Aorta (tissue), 5 donors: ENCODE measurements at regions not wholly inside any gene's neighbourhood (a gene's known extent, or its start where the extent isn't known, plus 50 kb on each side); places are given as distances from the start of the nearest gene placed in this dataset.
"Not testable (repeated sequence)": the region's sequence is repeated elsewhere in the genome, so short reads cannot be mapped to it uniquely, and the experiment has no call there.

Experiments used
- ATAC-seq: fragments of 200-7000 bp; cut with Tn5 transposase; one replicate; pipeline ENCODE4 v1.9.1; 2022; ENCODE audit warnings: moderate library complexity; ENCODE audit not compliant: low FRiP score
- DNase-seq, 2 donors: peaks; one replicate each; pipeline ENCODE4 v3.0.0-alpha.2; 2020
- H3K27ac ChIP-seq, 2 donors: one replicate each; pipeline ENCODE4 v1.5.1; 2013; ENCODE audit warnings: low read length in 2 of 2, mild to moderate bottlenecking in 2 of 2, moderate library complexity in 2 of 2, control low read depth in 1 of 2, inconsistent platforms in 1 of 2, low read depth in 1 of 2
- H3K27me3 ChIP-seq, 2 donors: one replicate each; pipeline ENCODE4 v1.6.1; 2013; ENCODE audit warnings: control low read depth in 1 of 2, low read length in 1 of 2, mild to moderate bottlenecking in 1 of 2, moderate library complexity in 1 of 2; ENCODE audit not compliant: insufficient read depth in 2 of 2, control insufficient read depth in 1 of 2
- H3K36me3 ChIP-seq, 2 donors: one replicate each; pipeline ENCODE4 v1.6.1; 2013; ENCODE audit warnings: control low read depth in 1 of 2, low read length in 1 of 2, mild to moderate bottlenecking in 1 of 2; ENCODE audit not compliant: insufficient read depth in 2 of 2, control insufficient read depth in 1 of 2
- H3K4me1 ChIP-seq, 2 donors: one replicate each; pipeline ENCODE4 v1.6.1; 2013; ENCODE audit warnings: low read length in 2 of 2, control low read depth in 1 of 2, mild to moderate bottlenecking in 1 of 2, moderate library complexity in 1 of 2; ENCODE audit not compliant: insufficient read depth in 2 of 2, control insufficient read depth in 1 of 2
- H3K4me3 ChIP-seq, 2 donors: one replicate each; pipeline ENCODE4 v1.5.1; 2013; ENCODE audit warnings: low read length in 2 of 2, control low read depth in 1 of 2, mild to moderate bottlenecking in 1 of 2
- H3K9me3 ChIP-seq: one replicate; pipeline ENCODE4 v1.6.1; 2013; ENCODE audit warnings: mild to moderate bottlenecking, low read length; ENCODE audit not compliant: control insufficient read depth
- WGBS, 2 donors: extraction: QIAGEN DNeasy Blood & Tissue Kit; methylation state at CpG; one replicate each; pipeline ENCODE4 v1.1.7; 2013; 5-methylcytosine and 5-hydroxymethylcytosine counted together
- intact Hi-C, 2 donors: fragments of 100-400 bp; cut with DNase I; formaldehyde crosslinking; loops; one replicate each; pipeline versions ENCODE4 v1.14.2 to v1.15.0; 2022
- donor health status: healthy with polysubstance abuse.
- donor health status: Bipolar disorder and iron deficiency.
- donor health status: DM: no; HTN: no; CAD: no.
- donor health status: DM: no; HTN: no; CAD: no.
- donor health status: DM: yes; HTN: yes; CAD: no.

DNA sequence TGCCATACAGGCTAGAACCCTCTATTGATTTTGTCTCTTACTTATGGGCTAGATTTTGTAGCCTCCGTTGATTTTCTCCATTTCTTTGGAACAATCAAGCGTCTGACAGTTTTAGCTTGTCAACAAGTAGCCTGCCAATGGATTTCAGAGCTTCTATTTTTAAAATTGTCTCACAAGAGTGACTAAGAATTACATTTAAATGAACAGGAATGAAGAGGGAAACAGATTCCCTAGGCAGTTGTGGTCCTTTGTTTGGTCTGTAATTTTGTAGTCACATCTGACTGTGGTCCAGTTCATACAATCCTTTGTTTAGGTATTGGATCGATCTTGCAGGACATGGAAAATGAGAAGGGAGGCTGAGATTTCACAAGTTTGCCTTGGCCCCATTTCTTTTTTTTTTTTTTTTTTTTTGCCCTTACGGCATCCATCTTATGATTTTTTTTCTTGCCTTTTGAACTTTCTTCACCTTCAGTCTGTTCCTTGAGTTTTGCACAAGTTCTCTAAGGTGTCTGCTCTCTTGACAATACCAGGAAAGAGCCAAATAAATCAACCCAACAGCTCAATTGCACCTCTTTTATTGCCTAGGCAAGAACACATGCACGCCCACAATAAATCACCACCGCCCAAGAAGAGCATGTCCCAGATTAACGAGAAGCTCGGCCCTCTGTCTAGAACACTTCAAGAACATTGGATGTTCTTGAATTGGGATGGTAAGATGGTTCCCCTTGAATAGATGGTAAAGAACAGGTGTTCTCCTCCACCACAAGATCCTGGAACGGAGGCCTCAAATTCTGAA is 86.5 kb upstream of the EGFL6 start:
- intact Hi-C loops, result loop anchor here (10.0 kb wide), 2 partner anchors 358 to 368 kb away; no protein-coding TSS in a partner anchor
- Histone ChIP-seq H3K4me3 (no peak overlapping the region), H3K36me3 (no peaks in the 10 kb centered on the region), H3K9me3 (no peaks in the 10 kb centered on the region), H3K27ac (peak overlapping the region; percentile 19 to 75), H3K4me1 (no peaks in the 10 kb centered on the region), H3K27me3 (no peaks in the 10 kb centered on the region)
- ATAC-seq, result no peak
- 36 to 49% methylated on average over 9 of the region's 9 CpGs for WGBS, 2 donors
- no peak for DNase-seq

- not testable (repeated sequence) for H3K4me1 ChIP-seq, H3K27ac ChIP-seq, H3K9me3 ChIP-seq, H3K4me3 ChIP-seq, DNase-seq, H3K27me3 ChIP-seq, H3K36me3 ChIP-seq, ATAC-seq
- intact Hi-C loops, result loop anchor here (10.0 kb wide), 2 partner anchors 356 to 366 kb away; no protein-coding TSS in a partner anchor
- WGBS, 2 donors, result 84 to 92% methylated on average over 2 of the region's 2 CpGs
Observed at GRCh38 chrX:13480780-13481179, 88.6 kb upstream of the EGFL6 start.

DNA sequence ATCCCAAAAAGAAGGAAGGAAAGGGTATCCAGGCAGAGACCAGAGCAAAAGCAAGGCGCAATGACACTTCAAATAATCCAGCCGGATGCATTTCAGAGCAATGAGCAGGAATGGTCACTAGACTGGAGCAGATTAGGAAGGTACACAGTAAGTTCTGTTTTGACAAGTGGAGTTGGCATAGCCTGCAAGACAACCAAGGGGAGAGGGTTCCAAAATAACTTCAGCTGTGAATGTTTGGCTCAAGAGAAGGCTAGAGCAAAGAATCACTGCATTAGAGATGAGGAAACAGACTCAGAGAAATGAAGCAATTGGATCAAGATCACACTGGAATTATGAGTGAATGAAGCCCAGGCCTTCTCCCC is 90.0 kb upstream of the EGFL6 start:
- WGBS, 2 donors, result 22 to 64% methylated on average over 2 of the region's 2 CpGs
- no peaks in the 10 kb centered on the region for H3K9me3 ChIP-seq
- H3K4me3 ChIP-seq, result no peak overlapping the region
- H3K36me3 ChIP-seq, result no peaks in the 10 kb centered on the region
- ATAC-seq (no peak), DNase-seq (no peak)
- H3K27me3 ChIP-seq, result no peaks in the 10 kb centered on the region
- H3K4me1 ChIP-seq, result no peaks in the 10 kb centered on the region
- peak overlapping the region; percentile 1 to 56 for H3K27ac ChIP-seq
- intact Hi-C loops, result loop anchor here (5.0 to 10.0 kb wide), 3 partner anchors 47 to 255 kb away; no protein-coding TSS in a partner anchor

DNA sequence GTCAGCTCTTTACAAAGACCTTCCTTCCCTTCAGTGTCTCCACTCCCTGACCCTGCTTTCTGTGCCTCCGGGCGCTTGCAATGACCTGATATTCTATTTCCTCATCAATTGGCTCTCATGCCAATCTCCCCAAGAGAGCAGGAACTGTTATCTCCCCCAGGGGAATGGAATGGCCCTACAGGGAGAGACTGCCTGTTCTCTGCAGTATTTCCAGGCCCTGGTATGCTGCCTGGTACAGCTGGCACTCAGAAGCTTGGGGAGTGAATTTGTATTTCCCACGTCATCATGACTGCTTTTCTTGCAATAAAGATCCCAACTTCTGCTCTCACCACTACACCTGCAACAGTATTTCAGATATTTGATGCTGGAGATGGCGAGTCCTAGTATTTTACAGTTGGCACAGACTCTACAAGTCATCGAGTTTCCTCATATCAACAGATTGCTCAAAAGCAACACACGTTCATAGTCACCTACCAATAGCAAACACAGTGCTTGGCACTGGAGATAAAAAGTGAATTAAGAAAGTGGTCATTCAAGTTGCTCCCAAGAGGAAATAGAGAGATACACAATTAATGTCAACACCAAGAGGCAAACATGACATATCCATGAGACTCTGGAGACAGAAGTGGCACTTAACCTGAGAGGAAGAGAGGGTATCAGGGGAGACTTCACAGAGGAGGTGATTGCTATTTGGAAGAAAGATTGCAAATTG is 90.5 kb upstream of the EGFL6 start:
- Histone ChIP-seq H3K4me3 (no peak overlapping the region), H3K27ac (peak overlapping the region in 1 of 2 donors; percentile 57), H3K9me3 (no peaks in the 10 kb centered on the region), H3K4me1 (no peaks in the 10 kb centered on the region), H3K36me3 (no peaks in the 10 kb centered on the region), H3K27me3 (no peaks in the 10 kb centered on the region)
- ATAC-seq (no peak), DNase-seq (no peak)
- WGBS, 2 donors, result 15 to 33% methylated on average over 6 of the region's 6 CpGs
- intact Hi-C loops, result loop anchor here (5.0 to 10.0 kb wide), 3 partner anchors 47 to 254 kb away; no protein-coding TSS in a partner anchor

GRCh38 chrX:13476384-13476783 is 93.0 kb upstream of the EGFL6 start:
- Histone ChIP-seq H3K4me3 (no peak overlapping the region), H3K27me3 (no peaks in the 10 kb centered on the region), H3K36me3 (no peaks in the 10 kb centered on the region), H3K9me3 (no peaks in the 10 kb centered on the region), H3K27ac (no peak overlapping the region), H3K4me1 (no peaks in the 10 kb centered on the region)
- ATAC-seq (no peak), DNase-seq (no peak)
- intact Hi-C loops, result loop anchor here (5.0 to 10.0 kb wide), 3 partner anchors 44 to 252 kb away; no protein-coding TSS in a partner anchor
- 87 to 89% methylated on average over 4 of the region's 4 CpGs for WGBS, 2 donors

GRCh38 chrX:13474164-13474516 is 95.3 kb upstream of the EGFL6 start:
- Histone ChIP-seq H3K9me3 (no peaks in the 10 kb centered on the region), H3K36me3 (no peaks in the 10 kb centered on the region), H3K4me1 (no peaks in the 10 kb centered on the region), H3K4me3 (no peak overlapping the region), H3K27me3 (no peaks in the 10 kb centered on the region), H3K27ac (peak overlapping the region in 1 of 2 donors; percentile 70)
- no peak for ATAC-seq
- no peak for DNase-seq
- WGBS, 2 donors, result 46 to 61% methylated on average over 4 of the region's 4 CpGs
- intact Hi-C loops, result loop anchor here in 1 of 2 donors (10.0 kb wide), 2 partner anchors 99 to 249 kb away; no protein-coding TSS in a partner anchor

- 11 to 38% methylated on average over 9 of the region's 9 CpGs for WGBS, 2 donors
- H3K36me3 ChIP-seq, result no peaks in the 10 kb centered on the region
- intact Hi-C loops, result loop anchor here in 1 of 2 donors (10.0 kb wide), 2 partner anchors 99 to 249 kb away; no protein-coding TSS in a partner anchor
- H3K27ac ChIP-seq, result peak overlapping the region; percentile 1 to 70
- ATAC-seq (no peak), DNase-seq (no peak)
- no peaks in the 10 kb centered on the region for H3K9me3 ChIP-seq
- H3K27me3 ChIP-seq, result no peaks in the 10 kb centered on the region
- H3K4me1 ChIP-seq, result no peaks in the 10 kb centered on the region
- no peak overlapping the region for H3K4me3 ChIP-seq
Observed at GRCh38 chrX:13473442-13474163, 95.8 kb upstream of the EGFL6 start.

DNA sequence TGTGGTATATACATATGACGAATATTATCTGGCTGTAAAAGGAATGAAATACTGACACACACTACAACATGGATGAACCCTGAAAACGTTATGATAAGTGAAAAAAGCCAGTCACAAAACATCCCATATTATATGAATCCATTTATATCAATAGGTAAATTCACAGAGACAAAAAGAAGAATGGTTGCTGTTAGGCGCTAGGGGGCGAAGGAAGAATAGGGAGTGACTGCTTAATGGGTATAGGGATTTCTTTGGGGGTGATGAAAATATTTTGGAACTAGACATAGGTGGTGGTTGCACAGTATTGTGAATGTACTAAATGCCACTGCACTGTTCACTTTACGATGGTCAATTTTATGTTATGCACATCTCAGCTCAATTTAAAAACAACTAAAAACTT is 96.4 kb upstream of the EGFL6 start:
- ATAC-seq (no peak), DNase-seq (no peak)
- 37 to 54% methylated on average over 5 of the region's 5 CpGs for WGBS, 2 donors
- intact Hi-C loops, result loop anchor here in 1 of 2 donors (10.0 kb wide), 2 partner anchors 98 to 248 kb away; no protein-coding TSS in a partner anchor
- no peaks in the 10 kb centered on the region for H3K27me3 ChIP-seq
- peak overlapping the region in 1 of 2 donors; percentile 44 for H3K27ac ChIP-seq
- H3K4me3 ChIP-seq, result no peak overlapping the region
- H3K9me3 ChIP-seq, result no peaks in the 10 kb centered on the region
- no peaks in the 10 kb centered on the region for H3K36me3 ChIP-seq
- H3K4me1 ChIP-seq, result no peaks in the 10 kb centered on the region
